Stimulated activated CD4-positive, alpha-beta T cell treated with anti-CD3 and anti-CD28 coated beads, TNF-alpha, amount 100 ng/mL, for 48 hours (primary cell): ENCODE measurements at regions not wholly inside any gene's neighbourhood (a gene's known extent, or its start where the extent isn't known, plus 50 kb on each side); places are given as distances from the start of the nearest gene placed in this dataset.

Source experiments
- DNase-seq, 3 donors: peaks; one replicate each; pipeline ENCODE4 v3.0.0-alpha.2; 2020; ENCODE audit warnings: low read depth in 3 of 3

GRCh38 chr3:14307656-14308302, 94.6 kb upstream of the SLC6A6 start:
- DNase-seq, result no peak

GRCh38 chr3:14311729-14312128, 90.7 kb upstream of the SLC6A6 start:
- no peak for DNase-seq

GRCh38 chr3:14312375-14312774, 90.0 kb upstream of the SLC6A6 start:
- DNase-seq, result no peak

GRCh38 chr3:14317057-14317553, 85.3 kb upstream of the SLC6A6 start:
- DNase-seq, result no peak

GRCh38 chr3:14318646-14319045, 83.8 kb upstream of the SLC6A6 start:
- DNase-seq, result no peak

GRCh38 chr3:14319654-14320182, 82.7 kb upstream of the SLC6A6 start:
- DNase-seq, result no peak

- no peak for DNase-seq
Observed at GRCh38 chr3:14320219-14320618, 82.2 kb upstream of the SLC6A6 start.

GRCh38 chr3:14322001-14322400, 80.4 kb upstream of the SLC6A6 start:
- DNase-seq, result no peak

GRCh38 chr3:14322667-14323295, 79.6 kb upstream of the SLC6A6 start:
- DNase-seq, result no peak

- no peak for DNase-seq
Observed at GRCh38 chr3:14323401-14324223, 78.8 kb upstream of the SLC6A6 start.

GRCh38 chr3:14324224-14324944, 78.0 kb upstream of the SLC6A6 start:
- no peak for DNase-seq

- no peak for DNase-seq
Observed at GRCh38 chr3:14328422-14328821, 74.0 kb upstream of the SLC6A6 start.

- no peak for DNase-seq
Observed at GRCh38 chr3:14329116-14329830, 73.1 kb upstream of the SLC6A6 start.

- DNase-seq, result no peak
Observed at GRCh38 chr3:14329842-14330241, 72.6 kb upstream of the SLC6A6 start.

GRCh38 chr3:14330508-14330907, 71.9 kb upstream of the SLC6A6 start:
- no peak for DNase-seq

- DNase-seq, result no peak
Observed at GRCh38 chr3:14331251-14331650, 71.2 kb upstream of the SLC6A6 start.

- DNase-seq, result no peak
Observed at GRCh38 chr3:14332392-14332791, 70.0 kb upstream of the SLC6A6 start.

- DNase-seq, result no peak
Observed at GRCh38 chr3:14333215-14333614, 69.2 kb upstream of the SLC6A6 start.

- DNase-seq, result no peak
Observed at GRCh38 chr3:14333621-14334020, 68.8 kb upstream of the SLC6A6 start.

GRCh38 chr3:14334136-14334535, 68.3 kb upstream of the SLC6A6 start:
- no peak for DNase-seq

- no peak for DNase-seq
Observed at GRCh38 chr3:14334936-14335335, 67.5 kb upstream of the SLC6A6 start.
